Panc1 (cell line): ENCODE measurements at regions not wholly inside any gene's neighbourhood (a gene's known extent, or its start where the extent isn't known, plus 50 kb on each side); places are given as distances from the start of the nearest gene placed in this dataset.
"Not testable (repeated sequence)": the region's sequence is repeated elsewhere in the genome, so short reads cannot be mapped to it uniquely, and the experiment has no call there.

Experiments
- POLR2AphosphoS5 ChIP-seq: IDR thresholded peaks from 2 replicates; pipeline ENCODE4 v1.6.1; 2012; ENCODE audit warnings: mild to moderate bottlenecking, low read depth, low read length, moderate library complexity
- SIN3A ChIP-seq: IDR thresholded peaks from 2 replicates; pipeline ENCODE4 v1.6.1; 2012; ENCODE audit warnings: low read depth, mild to moderate bottlenecking, low read length, moderate library complexity, borderline replicate concordance; ENCODE audit not compliant: insufficient read depth
- TF ChIP-seq, protein P1 (sequence below): fragments of 450-650 bp; IDR thresholded peaks from 2 replicates; pipeline ENCODE4 v1.5.1; 2017; ENCODE audit warnings: mild to moderate bottlenecking

DNA sequence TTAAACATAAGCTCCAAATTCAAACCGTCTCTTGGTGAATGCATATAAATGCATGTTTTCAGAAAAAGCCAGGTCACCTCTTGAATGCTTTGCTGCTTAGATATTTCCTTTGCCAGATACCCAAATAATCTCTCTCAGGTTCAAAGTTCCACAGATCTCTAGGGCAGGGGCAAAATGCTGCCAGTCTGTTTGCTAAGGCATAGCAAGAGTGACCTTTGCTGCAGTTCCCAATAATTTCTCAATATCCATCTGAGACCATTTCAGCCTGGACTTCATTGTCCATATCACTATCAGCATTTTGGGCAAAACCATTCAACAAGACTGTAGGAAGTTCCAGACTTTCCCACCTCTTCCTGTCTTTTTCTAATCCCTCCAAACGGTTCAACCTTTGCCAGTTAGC is 1006.2 kb upstream of the KCND2 start:
- TF ChIP-seq POLR2AphosphoS5, SIN3A: not testable (repeated sequence)
- TF ChIP-seq, protein P1, sequence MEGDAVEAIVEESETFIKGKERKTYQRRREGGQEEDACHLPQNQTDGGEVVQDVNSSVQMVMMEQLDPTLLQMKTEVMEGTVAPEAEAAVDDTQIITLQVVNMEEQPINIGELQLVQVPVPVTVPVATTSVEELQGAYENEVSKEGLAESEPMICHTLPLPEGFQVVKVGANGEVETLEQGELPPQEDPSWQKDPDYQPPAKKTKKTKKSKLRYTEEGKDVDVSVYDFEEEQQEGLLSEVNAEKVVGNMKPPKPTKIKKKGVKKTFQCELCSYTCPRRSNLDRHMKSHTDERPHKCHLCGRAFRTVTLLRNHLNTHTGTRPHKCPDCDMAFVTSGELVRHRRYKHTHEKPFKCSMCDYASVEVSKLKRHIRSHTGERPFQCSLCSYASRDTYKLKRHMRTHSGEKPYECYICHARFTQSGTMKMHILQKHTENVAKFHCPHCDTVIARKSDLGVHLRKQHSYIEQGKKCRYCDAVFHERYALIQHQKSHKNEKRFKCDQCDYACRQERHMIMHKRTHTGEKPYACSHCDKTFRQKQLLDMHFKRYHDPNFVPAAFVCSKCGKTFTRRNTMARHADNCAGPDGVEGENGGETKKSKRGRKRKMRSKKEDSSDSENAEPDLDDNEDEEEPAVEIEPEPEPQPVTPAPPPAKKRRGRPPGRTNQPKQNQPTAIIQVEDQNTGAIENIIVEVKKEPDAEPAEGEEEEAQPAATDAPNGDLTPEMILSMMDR: not testable (repeated sequence)
